GM12878 (cell line): ENCODE measurements at regions not wholly inside any gene's neighbourhood (a gene's known extent, or its start where the extent isn't known, plus 50 kb on each side); places are given as distances from the start of the nearest gene placed in this dataset.

Experiments
- ATAC-seq: fragments of 200-7000 bp; cut with Tn5 transposase; 3 replicates; pipeline ENCODE4 v1.9.1; 2020; ENCODE audit warnings: mild to moderate bottlenecking, moderate library complexity
- BruUV-seq: library from RNA; stranded (reverse); fragments of 400-500 nt; replicated peaks from 2 replicates; lab custom pipeline; 2021; lab: Mats Ljungman, UMichigan
- CTCF ChIA-PET: fragments of 300-600 bp; sonication (Branson Sonifier 250); formaldehyde crosslinking; extraction: SDS; loops from one replicate; lab custom pipeline; 2021; ENCODE audit warnings: inconsistent platforms; lab: Yijun Ruan, JAX
- POLR2A ChIA-PET: fragments of 350-600 bp; formaldehyde crosslinking; extraction: SDS; loops from one replicate; lab custom pipeline; 2021; ENCODE audit warnings: inconsistent platforms; lab: Charles Lee
- RAD21 ChIA-PET: fragments of 300-600 bp; sonication (Branson Sonifier 250); formaldehyde crosslinking; loops from one replicate; lab custom pipeline; 2023; ENCODE audit warnings: antibody characterized with exemption; ENCODE audit not compliant: unreplicated experiment; lab: Charles Lee
- SMC1A ChIA-PET: fragments of 300-600 bp; sonication (Branson Sonifier 250); formaldehyde crosslinking; loops from one replicate; lab custom pipeline; 2023; ENCODE audit not compliant: unreplicated experiment, uncharacterized antibody; lab: Charles Lee
- DNase-seq: peaks from one replicate; pipeline ENCODE4 v3.0.0-alpha.2; 2011; ENCODE audit warnings: low read depth, low spot score
- FAIRE-seq: peaks from 3 replicates; lab custom pipeline; 2011; peaks lifted over from hg19 to GRCh38; lab: Jason Lieb, UNC
- H2AFZ ChIP-seq: 2 replicates; pipeline ENCODE4 v1.6.0; 2011; ENCODE audit warnings: low read depth, low read length, control low read depth; ENCODE audit not compliant: control insufficient read depth
- H3K27ac ChIP-seq: 2 replicates; pipeline ENCODE4 v1.5.1; 2011; ENCODE audit warnings: control low read depth; ENCODE audit not compliant: control insufficient read depth, insufficient read depth
- H3K27me3 ChIP-seq, 2 experiments: replicated peaks in 1 of 2; 2 replicates each; pipeline versions ENCODE4 v1.6.0 to v1.6.1; 2011; ENCODE audit warnings: low read length in 1 of 2; ENCODE audit not compliant: control insufficient read depth in 2 of 2, insufficient read depth in 2 of 2
- H3K36me3 ChIP-seq, 2 experiments: 2 replicates each; pipeline ENCODE4 v1.5.1; 2011; ENCODE audit warnings: low read length in 1 of 2; ENCODE audit not compliant: control insufficient read depth in 2 of 2, insufficient read depth in 2 of 2
- H3K4me1 ChIP-seq: 2 replicates; pipeline ENCODE4 v1.6.1; 2011; ENCODE audit warnings: mild to moderate bottlenecking, low read length, moderate library complexity, mixed read lengths; ENCODE audit not compliant: control insufficient read depth, insufficient read depth
- H3K4me2 ChIP-seq: 2 replicates; pipeline ENCODE4 v1.6.0; 2011; ENCODE audit warnings: control low read depth; ENCODE audit not compliant: control insufficient read depth, insufficient read depth
- H3K4me3 ChIP-seq: fragments of 200-600 bp; sonication (generic); 2 replicates; pipeline ENCODE4 v1.5.1; 2016
- H3K79me2 ChIP-seq: 2 replicates; pipeline ENCODE4 v1.6.0; 2011; ENCODE audit warnings: low read length; ENCODE audit not compliant: control insufficient read depth, insufficient read depth
- H3K9ac ChIP-seq: 2 replicates; pipeline ENCODE4 v1.8.0; 2011; ENCODE audit warnings: low read length, control low read depth, mixed read lengths; ENCODE audit not compliant: control insufficient read depth, insufficient read depth
- H3K9me3 ChIP-seq: replicated peaks from 3 replicates; pipeline ENCODE4 v1.5.1; 2011; ENCODE audit warnings: mild to moderate bottlenecking, low read length; ENCODE audit not compliant: control insufficient read depth, insufficient read depth
- H4K20me1 ChIP-seq: 2 replicates; pipeline ENCODE4 v1.6.0; 2011; ENCODE audit not compliant: control insufficient read depth, insufficient read depth
- SPI1 ChIP-seq: IDR thresholded peaks from 2 replicates; pipeline ENCODE4 v1.6.1; 2011; ENCODE audit warnings: low read depth, mild to moderate bottlenecking, low read length, moderate library complexity, borderline replicate concordance; ENCODE audit not compliant: insufficient read depth
- WGBS: methylation state at CpG from one replicate; pipeline ENCODE4 v1.1.6; 2016; ENCODE audit warnings: low lambda C conversion rate; ENCODE audit not compliant: insufficient replicate concordance, insufficient coverage; ENCODE audit errors: missing lambda C conversion rate; 5-methylcytosine and 5-hydroxymethylcytosine counted together
- in situ Hi-C: fragments of 300-500 bp; cut with MboI; formaldehyde crosslinking; loops from 9 replicates; pipeline ENCODE4 v1.14.3; 2018; ENCODE audit warnings: mixed read lengths
- intact Hi-C: fragments of 100-400 bp; cut with micrococcal nuclease; formaldehyde crosslinking; loops from one replicate; pipeline ENCODE4 v1.14.2; 2022; ENCODE audit not compliant: unreplicated experiment
- TF ChIP-seq, protein P1 (sequence below): fragments of 450-650 bp; IDR thresholded peaks from 2 replicates; pipeline ENCODE4 v1.6.1; 2017; ENCODE audit warnings: mild to moderate bottlenecking
- TF ChIP-seq, protein P2 (sequence below): IDR thresholded peaks from 2 replicates; pipeline ENCODE4 v1.6.1; 2011; ENCODE audit warnings: borderline replicate concordance, low read depth, mild to moderate bottlenecking, moderate library complexity, mixed read lengths, low read length; ENCODE audit not compliant: insufficient read depth; ENCODE audit errors: extremely low read length

DNA sequence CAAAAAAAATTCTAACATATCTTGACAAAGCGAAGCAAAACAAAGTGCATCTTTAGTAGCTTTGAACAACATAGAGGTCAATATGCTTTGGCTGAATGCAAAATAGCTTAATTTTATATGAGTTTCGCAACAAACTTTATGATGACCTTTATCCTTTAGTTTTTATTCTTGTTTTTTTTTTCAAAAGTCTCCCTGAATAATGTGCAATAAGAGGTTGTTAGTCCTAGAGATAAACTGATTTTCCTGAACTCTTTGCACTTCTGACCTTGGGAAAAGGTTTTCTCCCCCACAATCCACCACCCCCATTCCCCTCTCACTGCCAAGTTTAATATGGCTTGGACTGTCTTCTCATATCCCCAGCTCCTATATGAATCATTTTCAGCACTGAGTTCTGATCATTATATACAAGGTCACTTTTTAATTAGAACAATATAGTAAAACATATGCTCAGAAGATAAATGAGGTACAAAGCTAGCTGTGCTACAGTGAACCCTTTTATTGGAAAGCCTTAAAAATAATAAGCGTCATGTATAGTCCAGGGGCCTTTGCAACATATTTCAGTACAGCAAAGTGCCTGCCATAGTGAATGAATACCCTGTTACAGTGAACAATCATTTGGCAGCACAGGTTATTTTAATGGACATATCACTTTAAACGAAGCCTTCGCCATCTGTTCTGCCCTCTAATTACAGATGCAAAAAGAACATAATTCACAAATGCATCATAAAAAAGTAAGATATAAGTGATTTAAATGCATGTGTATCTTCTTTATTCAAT, 496.3 kb upstream of the NR2F2 start:
- FAIRE-seq (no peak), ATAC-seq (no peak), DNase-seq (no peak)
- H3K27ac ChIP-seq = no peak overlapping the region
- WGBS = 68% methylated on average over 5 of the region's 5 CpGs
- H4K20me1 ChIP-seq = no peaks in the 10 kb centered on the region
- in situ Hi-C loops (loop anchor here (10.0 kb wide), 1 partner anchor 569 kb away; no protein-coding TSS in a partner anchor), intact Hi-C loops (no loop called here)
- no TSS peak for BruUV-seq
- no peak overlapping the region for H3K4me3 ChIP-seq
- POLR2A ChIA-PET = interaction anchor here (0.8 kb wide), 1 partner anchor 189 kb away, joined by 3 read pairs; no protein-coding TSS in a partner anchor
- TF ChIP-seq, protein P1, sequence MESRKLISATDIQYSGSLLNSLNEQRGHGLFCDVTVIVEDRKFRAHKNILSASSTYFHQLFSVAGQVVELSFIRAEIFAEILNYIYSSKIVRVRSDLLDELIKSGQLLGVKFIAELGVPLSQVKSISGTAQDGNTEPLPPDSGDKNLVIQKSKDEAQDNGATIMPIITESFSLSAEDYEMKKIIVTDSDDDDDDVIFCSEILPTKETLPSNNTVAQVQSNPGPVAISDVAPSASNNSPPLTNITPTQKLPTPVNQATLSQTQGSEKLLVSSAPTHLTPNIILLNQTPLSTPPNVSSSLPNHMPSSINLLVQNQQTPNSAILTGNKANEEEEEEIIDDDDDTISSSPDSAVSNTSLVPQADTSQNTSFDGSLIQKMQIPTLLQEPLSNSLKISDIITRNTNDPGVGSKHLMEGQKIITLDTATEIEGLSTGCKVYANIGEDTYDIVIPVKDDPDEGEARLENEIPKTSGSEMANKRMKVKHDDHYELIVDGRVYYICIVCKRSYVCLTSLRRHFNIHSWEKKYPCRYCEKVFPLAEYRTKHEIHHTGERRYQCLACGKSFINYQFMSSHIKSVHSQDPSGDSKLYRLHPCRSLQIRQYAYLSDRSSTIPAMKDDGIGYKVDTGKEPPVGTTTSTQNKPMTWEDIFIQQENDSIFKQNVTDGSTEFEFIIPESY = no peak
- TF ChIP-seq, protein P2, sequence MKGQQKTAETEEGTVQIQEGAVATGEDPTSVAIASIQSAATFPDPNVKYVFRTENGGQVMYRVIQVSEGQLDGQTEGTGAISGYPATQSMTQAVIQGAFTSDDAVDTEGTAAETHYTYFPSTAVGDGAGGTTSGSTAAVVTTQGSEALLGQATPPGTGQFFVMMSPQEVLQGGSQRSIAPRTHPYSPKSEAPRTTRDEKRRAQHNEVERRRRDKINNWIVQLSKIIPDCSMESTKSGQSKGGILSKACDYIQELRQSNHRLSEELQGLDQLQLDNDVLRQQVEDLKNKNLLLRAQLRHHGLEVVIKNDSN = no peak
- TF ChIP-seq SPI1 = no peak
- H3K9ac ChIP-seq = no peak overlapping the region
- H3K27me3 ChIP-seq = no peaks in the 10 kb centered on the region
- RAD21 ChIA-PET = interaction anchor here (1.0 kb wide), 1 partner anchor 73 kb away, joined by 3 read pairs; no protein-coding TSS in a partner anchor
- H3K4me2 ChIP-seq = no peak overlapping the region
- no peak overlapping the region for H2AFZ ChIP-seq
- H3K36me3 ChIP-seq = no peaks in the 10 kb centered on the region
- SMC1A ChIA-PET = interaction anchor here (0.9 to 1.6 kb wide), 5 partner anchors 9 to 501 kb away, joined by 3 to 4 read pairs (median 3); no protein-coding TSS in a partner anchor
- H3K9me3 ChIP-seq = no peaks in the 10 kb centered on the region; the same call in 2 of the 3 replicates
- H3K4me1 ChIP-seq = no peaks in the 10 kb centered on the region
- CTCF ChIA-PET = interaction anchor here (0.9 to 1.5 kb wide), 2 partner anchors 15 to 136 kb away, joined by 3 read pairs; no protein-coding TSS in a partner anchor
- no peaks in the 10 kb centered on the region for H3K79me2 ChIP-seq
